Neural crest cell (in vitro differentiated cells): ENCODE measurements at regions not wholly inside any gene's neighbourhood (a gene's known extent, or its start where the extent isn't known, plus 50 kb on each side); places are given as distances from the start of the nearest gene placed in this dataset.
A peak's percentile ranks its signal among the peaks of the same experiment; 100 is the strongest.

Experiments
- DNase-seq: peaks from one replicate; pipeline ENCODE4 v3.0.0; 2021; ENCODE audit warnings: low read depth, mixed read lengths, low spot score
- H3K27ac Mint-ChIP-seq: one replicate; pipeline ENCODE4 v1.8.0; 2021; ENCODE audit warnings: mild to moderate bottlenecking, mixed read lengths; ENCODE audit not compliant: unreplicated experiment
- H3K27me3 Mint-ChIP-seq: 2 replicates; pipeline ENCODE4 v1.8.0; 2021; ENCODE audit warnings: low read depth, mild to moderate bottlenecking, mixed read lengths
- H3K36me3 Mint-ChIP-seq: 2 replicates; pipeline ENCODE4 v1.8.0; 2021; ENCODE audit warnings: low read depth, mild to moderate bottlenecking, mixed read lengths
- H3K4me1 Mint-ChIP-seq: 2 replicates; pipeline ENCODE4 v1.8.0; 2021; ENCODE audit warnings: mixed read lengths
- H3K4me3 Mint-ChIP-seq: one replicate; pipeline ENCODE4 v1.8.0; 2021; ENCODE audit warnings: mild to moderate bottlenecking, mixed read lengths
- H3K9me3 Mint-ChIP-seq: 2 replicates; pipeline ENCODE4 v1.8.0; 2021; ENCODE audit warnings: mixed read lengths
- CTCF ChIP-seq: fragments of 200-600 bp; sonication (generic); conservative IDR thresholded peaks from 2 replicates; pipeline ENCODE4 v1.5.0; 2021; ENCODE audit warnings: antibody characterized with exemption, mild to moderate bottlenecking

GRCh38 chr5:98527846-98528245 lies 245.6 kb upstream of the RGMB start:
- no peak overlapping the region for H3K27ac Mint-ChIP-seq
- H3K4me3 Mint-ChIP-seq, result no peak overlapping the region
- H3K36me3 Mint-ChIP-seq, result no peaks in the 10 kb centered on the region
- H3K9me3 Mint-ChIP-seq, result peaks cover 4% of the 10 kb centered on the region
- no peaks in the 10 kb centered on the region for H3K27me3 Mint-ChIP-seq
- no peak for TF ChIP-seq CTCF
- no peak for DNase-seq
- H3K4me1 Mint-ChIP-seq, result peaks cover 10% of the 10 kb centered on the region

GRCh38 chr5:98529321-98529720 lies 244.1 kb upstream of the RGMB start:
- H3K27ac Mint-ChIP-seq, result no peak overlapping the region
- no peak for TF ChIP-seq CTCF
- DNase-seq, result no peak
- H3K4me3 Mint-ChIP-seq, result no peak overlapping the region
- no peaks in the 10 kb centered on the region for H3K27me3 Mint-ChIP-seq
- H3K36me3 Mint-ChIP-seq, result no peaks in the 10 kb centered on the region
- peaks cover 9% of the 10 kb centered on the region for H3K9me3 Mint-ChIP-seq
- peaks cover 4% of the 10 kb centered on the region for H3K4me1 Mint-ChIP-seq

GRCh38 chr5:98530224-98530623 lies 243.2 kb upstream of the RGMB start:
- no peak for TF ChIP-seq CTCF

GRCh38 chr5:98535901-98536300 lies 237.6 kb upstream of the RGMB start:
- DNase-seq, result no peak
- Mint-ChIP-seq H3K9me3 (peaks cover 7% of the 10 kb centered on the region), H3K36me3 (peaks cover 2% of the 10 kb centered on the region), H3K4me3 (no peak overlapping the region), H3K27me3 (no peaks in the 10 kb centered on the region), H3K4me1 (peaks cover 20% of the 10 kb centered on the region), H3K27ac (no peak overlapping the region)
- TF ChIP-seq CTCF, result no peak

More at GRCh38 chr5:98530224-98530623, 243.2 kb upstream of the RGMB start:
- no peak overlapping the region for H3K4me3 Mint-ChIP-seq
- peak overlapping the region; percentile 10 for H3K27ac Mint-ChIP-seq
- no peaks in the 10 kb centered on the region for H3K27me3 Mint-ChIP-seq
- H3K4me1 Mint-ChIP-seq, result peaks cover 4% of the 10 kb centered on the region
- no peak for DNase-seq
- no peaks in the 10 kb centered on the region for H3K36me3 Mint-ChIP-seq
- H3K9me3 Mint-ChIP-seq, result peaks cover 9% of the 10 kb centered on the region

- peaks cover 24% of the 10 kb centered on the region for H3K9me3 Mint-ChIP-seq
- H3K4me3 Mint-ChIP-seq, result no peak overlapping the region
- H3K27me3 Mint-ChIP-seq, result no peaks in the 10 kb centered on the region
- H3K36me3 Mint-ChIP-seq, result peaks cover 23% of the 10 kb centered on the region
- no peak overlapping the region for H3K27ac Mint-ChIP-seq
- DNase-seq, result no peak
- H3K4me1 Mint-ChIP-seq, result peaks cover 20% of the 10 kb centered on the region
- TF ChIP-seq CTCF, result no peak
These were observed 233.4 kb upstream of the RGMB start for GRCh38 chr5:98540056-98540455.

GRCh38 chr5:98541641-98542040 lies 231.8 kb upstream of the RGMB start:
- no peak overlapping the region for H3K4me3 Mint-ChIP-seq
- no peaks in the 10 kb centered on the region for H3K27me3 Mint-ChIP-seq
- H3K4me1 Mint-ChIP-seq, result peaks cover 13% of the 10 kb centered on the region
- no peak overlapping the region for H3K27ac Mint-ChIP-seq
- H3K9me3 Mint-ChIP-seq, result peaks cover 24% of the 10 kb centered on the region
- TF ChIP-seq CTCF, result no peak
- DNase-seq, result no peak
- peaks cover 23% of the 10 kb centered on the region for H3K36me3 Mint-ChIP-seq
